ENCODE measurements at regions not wholly inside any gene's neighbourhood (a gene's known extent, or its start where the extent isn't known, plus 50 kb on each side); places are given as distances from the start of the nearest gene placed in this dataset.

GRCh38 chr7:438361-438760 is 81.3 kb downstream of the PDGFA start:
- no peak for TF ChIP-seq CTCF (IDR thresholded peaks at IDR 0.05; ENCODE audit: unreplicated experiment)
- ChIA-PET POLR2A (no interaction called here), CTCF (interaction anchor here (0.6 to 0.7 kb wide), 2 partner anchors 87 to 89 kb away, joined by 3 to 5 read pairs; no protein-coding TSS in a partner anchor)
- no peak for DNase-seq (ENCODE audit: unreplicated experiment)
- BruUV-seq (replicated peaks), result no TSS peak
- H3K4me1 Mint-ChIP-seq (ENCODE audit: insufficient read depth, unreplicated experiment), result peaks cover 10% of the 10 kb centered on the region
- no peaks in the 10 kb centered on the region for H3K36me3 Mint-ChIP-seq (ENCODE audit: insufficient read depth, unreplicated experiment)
- no peak overlapping the region for H3K27ac Mint-ChIP-seq (ENCODE audit: low read depth, unreplicated experiment)
- no peak overlapping the region for H3K4me3 Mint-ChIP-seq (ENCODE audit: unreplicated experiment)
- H3K9me3 Mint-ChIP-seq (ENCODE audit: unreplicated experiment), result no peaks in the 10 kb centered on the region
- H3K27me3 Mint-ChIP-seq (ENCODE audit: insufficient read depth, unreplicated experiment), result no peaks in the 10 kb centered on the region
- intact Hi-C loops (cut with micrococcal nuclease), result no loop called here

GRCh38 chr7:438916-439315 is 80.7 kb downstream of the PDGFA start:
- no peak overlapping the region for H3K4me3 Mint-ChIP-seq (ENCODE audit: unreplicated experiment)
- no peak for DNase-seq (ENCODE audit: unreplicated experiment)
- no peak overlapping the region for H3K27ac Mint-ChIP-seq (ENCODE audit: low read depth, unreplicated experiment)
- ChIA-PET POLR2A (no interaction called here), CTCF (no interaction called here)
- no peaks in the 10 kb centered on the region for H3K27me3 Mint-ChIP-seq (ENCODE audit: insufficient read depth, unreplicated experiment)
- no peak for TF ChIP-seq CTCF (IDR thresholded peaks at IDR 0.05; ENCODE audit: unreplicated experiment)
- no TSS peak for BruUV-seq (replicated peaks)
- intact Hi-C loops (cut with micrococcal nuclease), result no loop called here
- no peaks in the 10 kb centered on the region for H3K36me3 Mint-ChIP-seq (ENCODE audit: insufficient read depth, unreplicated experiment)
- peaks cover 10% of the 10 kb centered on the region for H3K4me1 Mint-ChIP-seq (ENCODE audit: insufficient read depth, unreplicated experiment)
- H3K9me3 Mint-ChIP-seq (ENCODE audit: unreplicated experiment), result no peaks in the 10 kb centered on the region

GRCh38 chr7:440059-440749 is 79.4 kb downstream of the PDGFA start:
- ChIA-PET POLR2A (no interaction called here), CTCF (interaction anchor here (0.7 kb wide), 1 partner anchor 13 kb away, joined by 3 read pairs; no protein-coding TSS in a partner anchor)
- H3K27me3 Mint-ChIP-seq (ENCODE audit: insufficient read depth, unreplicated experiment), result no peaks in the 10 kb centered on the region
- H3K9me3 Mint-ChIP-seq (ENCODE audit: unreplicated experiment), result no peaks in the 10 kb centered on the region
- no peak overlapping the region for H3K4me3 Mint-ChIP-seq (ENCODE audit: unreplicated experiment)
- no peak for DNase-seq (ENCODE audit: unreplicated experiment)
- BruUV-seq (replicated peaks), result no TSS peak
- TF ChIP-seq CTCF (IDR thresholded peaks at IDR 0.05; ENCODE audit: unreplicated experiment), result no peak
- intact Hi-C loops (cut with micrococcal nuclease), result no loop called here
- no peaks in the 10 kb centered on the region for H3K36me3 Mint-ChIP-seq (ENCODE audit: insufficient read depth, unreplicated experiment)
- H3K4me1 Mint-ChIP-seq (ENCODE audit: insufficient read depth, unreplicated experiment), result peaks cover 10% of the 10 kb centered on the region
- no peak overlapping the region for H3K27ac Mint-ChIP-seq (ENCODE audit: low read depth, unreplicated experiment)

- no TSS peak for BruUV-seq (replicated peaks)
- Mint-ChIP-seq H3K4me3 (ENCODE audit: unreplicated experiment) (no peak overlapping the region), H3K4me1 (ENCODE audit: insufficient read depth, unreplicated experiment) (no peaks in the 10 kb centered on the region), H3K27me3 (ENCODE audit: insufficient read depth, unreplicated experiment) (no peaks in the 10 kb centered on the region), H3K27ac (ENCODE audit: low read depth, unreplicated experiment) (no peak overlapping the region), H3K9me3 (ENCODE audit: unreplicated experiment) (no peaks in the 10 kb centered on the region), H3K36me3 (ENCODE audit: insufficient read depth, unreplicated experiment) (no peaks in the 10 kb centered on the region)
- CTCF ChIA-PET, result interaction anchor here (0.6 kb wide), 1 partner anchor 109 kb away, joined by 3 read pairs; no protein-coding TSS in a partner anchor
- no peak for TF ChIP-seq CTCF (IDR thresholded peaks at IDR 0.05; ENCODE audit: unreplicated experiment)
- POLR2A ChIA-PET, result no interaction called here
- DNase-seq (ENCODE audit: unreplicated experiment), result no peak
- intact Hi-C loops (cut with micrococcal nuclease), result no loop called here
These were observed 77.8 kb downstream of the PDGFA start for GRCh38 chr7:441684-442421.
